ENCODE measurements at regions not wholly inside any gene's neighbourhood (a gene's known extent, or its start where the extent isn't known, plus 50 kb on each side); places are given as distances from the start of the nearest gene placed in this dataset.

DNA sequence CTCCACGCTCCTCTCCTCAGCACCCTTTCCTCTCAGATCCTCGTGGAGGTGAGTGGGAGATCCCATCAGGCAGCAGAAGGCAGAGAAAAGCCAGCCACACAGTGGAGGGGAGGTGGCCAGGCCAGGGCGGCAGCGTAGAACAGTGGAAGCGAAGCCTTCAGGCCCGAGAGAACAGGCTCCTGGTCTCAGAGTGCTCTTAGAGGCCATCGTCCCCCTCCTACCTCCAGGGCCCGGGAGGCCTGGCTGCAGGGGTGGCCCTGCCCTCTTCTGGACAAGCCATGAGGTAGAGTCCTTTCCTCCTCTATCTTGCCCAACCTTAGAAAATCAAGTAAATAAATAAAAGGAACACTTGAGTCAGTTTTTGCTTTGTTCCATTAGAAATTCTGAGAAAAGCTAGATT, 202.0 kb downstream of the KATNAL1 start:
- DNase-seq: no peak

DNA sequence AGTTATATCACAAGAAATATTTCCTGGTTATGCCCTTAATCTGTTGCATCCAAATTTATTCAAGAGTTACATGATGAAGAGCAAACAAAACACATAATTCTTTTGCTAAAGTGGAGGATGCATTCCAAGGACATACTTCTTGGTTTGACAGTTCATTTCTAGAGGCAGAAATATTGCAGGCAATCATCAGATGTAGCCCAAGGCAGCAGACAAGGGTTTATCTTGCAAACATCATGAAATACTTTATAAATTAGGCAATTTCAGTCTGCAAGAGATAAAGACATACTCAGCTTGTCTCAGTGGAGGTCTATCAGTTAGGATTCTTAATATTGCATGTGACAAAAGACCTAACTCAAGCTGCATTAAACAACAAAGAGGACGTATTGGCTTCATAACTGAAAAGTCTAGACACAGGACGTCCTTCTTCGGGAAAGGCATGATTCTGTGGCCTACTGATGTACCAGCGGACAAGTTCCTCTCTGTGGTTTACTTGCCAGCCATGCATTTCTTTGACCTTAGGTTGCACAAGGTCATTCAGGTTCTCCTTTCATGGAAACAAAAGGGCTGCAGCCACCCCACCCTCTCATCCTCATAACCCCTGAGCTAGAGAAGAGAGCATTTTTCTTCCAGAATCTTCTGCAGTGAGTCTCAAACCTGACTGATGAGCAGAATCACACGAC, 204.1 kb downstream of the KATNAL1 start:
- DNase-seq: no peak

DNA sequence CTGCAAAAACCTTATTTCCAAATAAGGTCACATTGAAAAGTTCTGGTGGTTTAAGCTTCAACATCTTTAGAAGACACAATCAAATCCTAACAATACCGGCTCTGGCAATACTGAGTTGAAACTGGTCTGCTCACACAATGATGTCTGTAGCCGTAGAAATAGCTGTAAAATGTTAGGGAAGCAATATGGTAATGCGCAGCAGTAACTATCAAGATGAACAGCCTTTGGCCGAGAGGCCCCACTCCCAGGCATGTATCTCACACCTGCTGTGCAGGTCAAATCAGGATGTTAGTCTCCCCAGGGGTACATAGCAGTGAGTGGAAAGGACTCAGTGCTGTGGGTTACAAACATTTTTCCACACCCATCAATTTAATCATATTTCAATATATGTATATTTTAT, 207.1 kb downstream of the KATNAL1 start:
- DNase-seq: no peak

DNA sequence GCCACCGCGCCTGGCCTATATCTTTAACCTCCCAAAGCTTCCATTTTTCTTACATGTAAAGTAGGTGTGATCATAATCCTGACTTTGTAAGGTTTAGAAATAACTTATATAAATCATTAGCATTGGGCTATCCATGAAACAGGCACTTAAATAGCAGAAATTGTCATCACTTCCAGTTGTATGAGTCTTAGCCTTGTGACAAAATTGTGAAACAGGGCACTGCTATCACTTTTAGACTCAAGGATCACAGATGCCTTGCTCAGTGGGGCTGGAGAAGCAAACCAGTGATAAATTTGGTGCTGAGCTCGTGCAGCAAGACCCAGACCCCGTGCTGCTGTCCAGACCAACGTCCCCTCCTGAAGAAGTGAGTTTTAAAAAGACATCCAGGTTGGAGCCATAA, 209.7 kb downstream of the KATNAL1 start:
- DNase-seq: no peak

DNA sequence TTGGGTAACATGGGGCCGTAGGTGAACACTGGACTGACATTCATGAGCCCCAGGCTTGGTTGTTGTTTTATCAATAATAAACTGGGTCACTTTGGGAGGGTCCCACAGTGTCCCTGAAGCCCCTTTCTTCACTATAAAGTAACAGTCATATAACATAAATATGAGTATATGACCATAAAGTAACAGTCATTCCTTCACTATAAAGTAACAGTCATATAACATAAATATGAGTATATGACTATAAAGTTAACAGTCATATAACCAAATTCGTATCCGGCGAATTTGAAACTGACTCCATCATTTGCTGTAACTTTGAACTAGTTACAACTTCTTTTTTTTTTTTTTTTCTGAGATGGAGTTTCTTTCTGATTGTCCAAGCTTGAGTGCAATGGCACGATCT, 210.3 kb downstream of the KATNAL1 start:
- no peak for DNase-seq

DNA sequence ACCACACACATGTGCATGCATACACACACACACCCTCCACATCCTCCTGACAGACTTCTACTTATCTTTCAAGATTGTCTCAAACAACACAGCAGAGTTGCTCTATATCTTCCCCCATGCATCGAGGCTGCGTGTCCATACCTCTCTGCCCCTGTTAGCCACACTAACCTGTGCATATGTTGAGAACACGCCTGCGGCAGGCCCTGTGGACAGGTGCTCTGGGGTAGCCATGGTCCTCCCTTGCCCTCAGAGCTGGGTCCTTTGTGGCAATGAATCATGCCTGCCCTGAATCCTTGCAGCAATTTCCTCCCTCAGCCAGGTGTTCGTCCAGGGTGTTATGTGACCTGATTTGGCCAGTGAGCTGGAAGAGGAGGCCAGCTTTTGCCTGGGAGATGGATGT, 213.3 kb downstream of the KATNAL1 start:
- DNase-seq: no peak

DNA sequence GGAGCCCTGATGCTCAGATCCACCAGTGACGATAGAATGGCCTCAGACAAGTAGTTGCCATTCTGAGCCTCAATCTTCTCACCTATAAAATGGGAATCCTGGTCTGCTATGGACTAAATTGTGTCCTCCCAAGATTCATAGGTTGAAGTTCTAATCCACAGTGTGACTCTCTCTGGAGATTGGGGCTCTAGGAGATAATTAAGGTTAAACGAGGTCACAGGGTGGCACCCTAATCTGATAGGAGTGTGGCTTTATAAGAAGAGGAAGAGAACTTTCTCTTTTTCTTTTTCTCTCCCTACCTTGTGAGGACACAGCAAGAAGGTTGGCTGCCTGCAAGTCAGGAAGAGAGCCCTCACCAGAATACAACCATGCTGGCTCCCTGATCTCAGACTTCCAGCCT, 214.1 kb downstream of the KATNAL1 start:
- no peak for DNase-seq

DNA sequence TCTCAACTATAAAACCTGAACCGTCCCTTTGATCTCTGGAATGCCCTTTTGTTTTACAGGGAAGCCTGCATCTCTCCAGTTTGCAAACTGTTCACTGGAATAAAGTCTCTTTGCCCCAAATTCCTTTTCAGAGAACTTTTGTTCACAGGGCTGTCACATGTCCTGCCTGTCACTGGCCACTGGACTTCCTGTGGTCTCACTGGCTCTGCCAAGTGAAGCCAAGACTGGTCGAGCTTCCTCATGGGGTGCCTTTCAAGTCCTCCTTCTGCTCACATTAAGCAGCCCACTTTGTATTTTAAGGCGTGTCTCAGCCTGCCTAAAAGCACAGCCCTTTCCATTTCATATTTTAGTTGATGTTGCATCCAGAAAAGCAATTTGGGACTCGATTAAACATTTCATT, 215.7 kb downstream of the KATNAL1 start:
- no peak for DNase-seq

DNA sequence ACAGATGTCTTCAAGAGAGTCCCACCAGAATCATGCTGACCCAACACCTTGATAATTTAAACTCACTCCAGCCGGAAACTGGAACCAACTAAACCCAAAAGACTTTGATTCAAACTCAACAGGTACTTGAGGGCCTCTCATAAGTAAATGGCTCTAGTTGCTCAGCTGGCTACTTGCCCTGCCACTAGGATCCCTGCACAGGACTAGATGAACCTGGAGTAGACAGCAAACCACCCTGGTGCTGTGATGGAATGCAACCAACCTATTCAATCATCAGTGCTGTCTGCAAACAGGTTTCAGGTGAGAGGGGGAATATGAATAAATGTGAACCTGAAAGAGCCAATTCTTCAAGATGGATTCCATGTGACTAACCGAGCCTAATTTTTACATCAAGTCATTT, 216.3 kb downstream of the KATNAL1 start:
- DNase-seq: no peak

DNA sequence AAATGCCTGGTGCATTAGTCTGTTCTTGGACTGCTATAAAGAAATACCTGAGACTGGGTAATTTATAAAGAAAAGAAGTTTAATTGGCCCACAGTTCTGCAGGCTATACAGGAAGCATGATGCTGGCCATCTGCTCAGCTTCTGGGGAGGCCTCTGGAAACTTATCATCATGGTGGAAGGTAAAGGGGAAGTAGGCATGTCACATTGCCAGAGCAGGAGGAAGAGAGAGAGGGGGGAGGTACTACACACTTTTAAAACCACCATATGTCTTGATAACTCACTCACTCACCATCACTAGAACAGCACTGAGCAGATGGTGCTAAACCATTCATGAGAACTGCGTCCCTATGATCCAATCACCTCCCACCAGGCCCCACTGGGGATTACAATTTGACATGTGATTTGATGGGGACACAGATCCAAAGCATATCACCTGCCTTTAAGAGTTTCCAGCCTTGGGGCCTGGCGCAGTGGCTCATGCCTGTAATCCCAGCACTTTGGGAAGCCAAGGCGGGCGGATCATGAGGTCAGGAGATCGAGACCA, 219.0 kb downstream of the KATNAL1 start:
- no peak for DNase-seq

DNA sequence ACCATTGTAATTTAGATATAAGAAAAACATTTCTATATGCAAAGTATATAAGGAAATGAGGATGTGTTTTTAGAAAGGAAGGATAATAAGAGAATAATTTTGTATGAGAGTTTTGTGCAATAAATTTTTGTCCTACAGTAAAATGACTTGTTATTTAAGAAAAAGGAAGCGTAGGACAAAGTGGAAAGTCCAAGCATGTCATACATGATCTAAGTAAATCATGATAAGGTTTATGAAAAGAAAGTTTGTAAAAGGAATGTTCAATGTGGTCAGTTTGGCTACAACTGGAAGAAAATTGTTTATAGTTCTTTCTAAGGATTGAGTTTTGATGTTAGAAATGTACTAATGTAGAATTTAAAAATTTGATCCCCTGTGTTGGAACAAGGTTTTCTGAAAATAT, 222.3 kb downstream of the KATNAL1 start:
- no peak for DNase-seq

DNA sequence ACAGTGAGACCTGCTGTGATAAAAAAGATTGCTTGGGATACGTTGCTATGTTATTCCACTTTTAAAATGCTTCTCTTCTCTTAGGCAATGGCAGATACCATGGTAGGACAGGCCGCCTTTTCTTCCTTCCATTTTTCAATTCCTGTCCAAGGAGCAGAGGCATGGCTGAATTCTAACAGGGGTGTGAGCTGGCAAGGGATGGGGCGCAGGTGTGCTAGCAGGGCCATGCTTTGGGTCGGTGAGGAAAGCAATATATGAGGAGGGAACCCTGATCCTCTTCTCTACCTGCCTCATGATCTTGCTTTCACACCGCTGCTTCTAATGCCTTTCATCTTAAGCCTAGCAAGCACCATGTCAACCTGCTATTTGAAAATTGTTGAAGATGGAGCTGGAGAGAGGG, 225.0 kb downstream of the KATNAL1 start:
- no peak for DNase-seq

DNA sequence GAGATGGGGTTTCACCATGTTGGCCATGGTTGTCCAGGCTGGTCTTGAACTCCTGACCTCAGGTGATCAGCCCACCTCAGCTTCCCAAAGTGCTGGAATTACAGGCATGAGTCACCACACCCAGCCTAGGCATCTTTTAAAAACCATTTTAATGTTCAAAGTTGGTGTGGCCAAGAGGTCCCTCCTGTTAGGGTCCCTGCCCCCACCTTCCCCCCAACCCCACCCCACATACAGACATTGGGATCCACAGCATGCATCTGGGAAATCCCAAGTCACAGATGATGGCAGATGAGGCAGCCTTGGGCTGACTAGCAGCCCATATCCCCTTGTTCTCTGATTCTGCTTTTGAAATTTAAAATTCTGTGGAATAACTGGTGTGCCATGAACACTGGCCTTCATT, 226.0 kb downstream of the KATNAL1 start:
- no peak for DNase-seq

DNA sequence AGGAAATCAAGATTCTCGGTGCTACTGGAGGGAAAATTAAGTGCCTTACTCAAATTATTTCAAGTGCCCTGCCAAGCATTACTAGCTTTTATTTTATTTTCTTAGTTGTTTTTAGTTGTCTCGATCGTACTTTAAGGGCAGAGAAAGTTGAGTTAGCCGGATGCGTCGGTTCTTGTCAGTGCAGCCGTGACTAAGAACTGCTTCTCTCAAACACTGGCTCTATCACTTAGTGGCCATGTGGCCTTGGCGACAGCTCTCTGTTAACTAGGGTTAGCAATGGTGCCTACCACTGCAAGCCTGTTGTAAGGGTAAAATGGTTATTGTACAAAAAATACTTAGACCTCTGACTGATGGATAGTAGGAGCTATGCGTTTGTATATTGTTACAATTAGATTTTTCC, 227.8 kb downstream of the KATNAL1 start:
- DNase-seq: no peak

DNA sequence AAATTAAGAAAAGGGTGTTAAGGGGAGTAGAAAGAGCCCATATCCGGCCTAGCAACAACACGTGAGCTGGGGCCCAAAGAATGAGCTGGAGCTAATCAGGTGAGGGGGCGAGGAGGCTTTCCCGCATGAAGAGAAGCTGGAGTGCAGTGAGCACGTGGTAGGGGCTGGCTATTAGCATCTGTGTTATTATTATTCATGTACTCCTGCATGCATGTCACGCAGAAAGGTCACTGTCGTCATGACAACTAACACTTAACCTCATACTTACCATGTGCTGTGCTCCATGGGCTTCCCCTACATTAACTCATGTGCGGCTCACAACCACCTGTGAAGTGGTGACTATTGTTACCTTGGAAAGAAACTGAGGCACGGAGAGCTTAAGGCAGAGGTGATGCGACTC, 227.6 kb upstream of the UBL3 start:
- DNase-seq: no peak

DNA sequence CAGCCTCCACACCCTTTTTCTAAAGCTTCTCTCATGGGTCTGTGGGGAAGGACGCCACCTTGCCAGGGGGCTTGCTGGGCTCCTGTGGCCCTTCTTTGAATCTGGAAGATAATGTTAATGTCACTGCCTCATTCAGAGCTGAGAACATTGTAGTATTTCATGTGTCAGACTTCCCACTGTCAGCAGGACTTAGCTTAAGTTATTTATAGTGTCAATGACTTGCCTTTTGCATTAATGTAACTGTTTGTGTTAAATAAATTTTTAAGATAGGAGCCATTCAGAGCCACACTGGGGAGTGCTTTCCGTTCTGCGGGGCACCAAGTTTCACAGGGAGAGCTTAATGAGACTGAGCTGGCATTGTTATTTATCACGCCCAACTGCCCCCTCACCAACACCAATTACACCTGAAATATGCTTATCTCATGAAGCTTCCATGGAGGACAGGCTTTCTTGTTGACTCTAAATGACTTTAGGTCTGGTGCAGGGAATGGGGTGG, 226.9 kb upstream of the UBL3 start:
- DNase-seq: no peak

DNA sequence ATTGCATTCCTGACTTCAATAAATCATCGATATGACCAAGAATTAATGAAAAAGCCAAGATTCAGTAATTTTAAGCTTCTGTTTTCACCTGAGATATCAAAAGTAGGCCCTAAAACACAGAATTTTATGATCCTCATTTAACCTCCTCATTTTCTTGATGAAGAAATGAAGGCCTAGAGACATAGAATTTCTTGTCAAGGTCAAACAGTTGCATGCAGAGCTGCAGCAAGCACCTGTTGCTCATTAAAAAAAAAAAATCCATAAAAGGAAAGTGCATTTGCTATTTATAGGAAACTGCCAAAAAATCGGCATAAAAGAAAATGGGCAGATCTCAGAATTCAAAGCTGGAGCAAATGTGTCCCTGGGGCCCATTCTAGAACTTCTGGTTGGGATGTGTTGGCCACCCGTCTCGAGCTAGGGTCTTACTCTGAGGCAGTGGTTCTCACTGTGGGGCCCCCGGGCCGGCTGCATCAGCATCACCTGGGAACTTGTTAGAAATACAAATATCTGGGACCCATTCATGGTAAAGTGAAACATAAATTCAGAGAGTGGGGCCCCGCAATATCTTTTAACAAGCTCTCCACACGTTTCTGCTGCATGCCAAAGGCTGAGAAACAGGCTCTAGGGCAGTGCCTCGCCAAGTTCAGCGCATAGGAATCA, 224.7 kb upstream of the UBL3 start:
- DNase-seq: no peak

DNA sequence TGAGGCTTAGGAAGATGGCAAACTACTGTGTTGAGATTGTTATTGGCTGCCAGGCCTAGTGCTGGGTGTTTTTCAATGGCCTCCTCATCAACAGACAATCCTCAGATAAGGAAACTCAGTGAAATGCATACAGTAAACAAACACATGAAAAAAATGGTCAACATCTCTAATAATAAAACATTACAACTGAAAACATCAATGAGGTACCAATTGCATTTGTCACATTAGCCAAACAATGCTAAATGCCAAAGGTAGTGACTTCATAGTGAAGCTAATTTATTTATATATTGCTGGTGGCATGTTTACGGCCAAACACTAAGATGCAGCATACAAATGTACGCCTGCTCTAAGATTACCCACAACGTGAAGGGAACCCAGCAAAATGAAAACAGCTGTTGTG, 224.0 kb upstream of the UBL3 start:
- no peak for DNase-seq

DNA sequence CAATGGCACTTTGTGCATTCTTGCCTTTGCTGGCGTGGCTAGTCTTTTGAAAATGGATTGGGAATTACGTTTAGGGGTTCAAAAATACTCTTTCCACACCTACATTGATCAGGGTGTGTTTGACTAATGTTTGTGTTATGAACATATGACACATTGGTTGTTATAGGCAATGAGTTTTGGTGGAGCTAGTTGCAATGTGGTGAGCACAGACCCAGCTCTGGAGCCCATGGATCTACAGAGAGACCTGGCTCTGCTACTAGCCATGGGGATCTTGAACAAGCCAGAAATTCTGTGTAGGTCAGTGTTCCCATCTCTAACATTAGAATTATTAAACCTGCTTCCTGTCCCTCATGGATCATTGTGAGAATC, 222.4 kb upstream of the UBL3 start:
- no peak for DNase-seq

DNA sequence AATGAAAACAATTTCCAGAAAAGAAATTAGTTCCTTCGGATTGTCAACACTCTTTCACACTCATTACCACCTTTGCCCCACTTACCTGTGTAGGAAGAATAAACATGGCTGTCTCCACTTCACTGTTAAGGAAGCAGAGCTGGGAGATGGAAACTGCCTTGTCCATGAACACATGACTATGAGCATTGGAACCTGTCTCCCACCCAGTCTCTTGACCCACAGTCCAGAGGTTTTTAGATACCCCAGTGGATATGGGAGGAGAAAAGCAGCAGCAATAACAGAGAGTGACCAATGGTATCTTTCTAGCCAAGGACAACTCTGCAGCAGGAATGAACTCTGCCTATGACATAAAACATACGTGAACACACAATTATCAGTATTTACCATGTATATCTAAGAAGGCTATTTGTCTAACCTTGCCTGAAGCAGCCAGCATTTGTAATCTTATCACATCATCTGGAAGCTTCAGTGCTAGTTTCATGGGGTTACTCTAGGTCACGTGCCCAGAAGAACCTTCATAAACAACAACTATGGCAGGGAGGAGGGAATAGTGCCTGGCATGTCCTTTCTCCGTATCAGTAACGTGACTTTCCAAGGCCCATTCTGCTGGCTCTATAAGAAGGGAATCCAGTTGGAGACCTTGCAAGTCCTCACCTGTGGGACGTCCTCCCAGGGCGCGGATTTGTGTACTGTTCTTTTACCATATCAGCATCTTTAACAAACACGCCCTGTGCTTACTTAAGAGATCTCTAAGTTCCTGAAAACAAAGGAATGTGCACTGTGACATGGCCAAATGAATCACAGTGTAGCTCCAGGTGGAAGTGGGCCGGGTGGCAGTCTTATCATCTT, 221.8 kb upstream of the UBL3 start:
- DNase-seq: no peak

DNA sequence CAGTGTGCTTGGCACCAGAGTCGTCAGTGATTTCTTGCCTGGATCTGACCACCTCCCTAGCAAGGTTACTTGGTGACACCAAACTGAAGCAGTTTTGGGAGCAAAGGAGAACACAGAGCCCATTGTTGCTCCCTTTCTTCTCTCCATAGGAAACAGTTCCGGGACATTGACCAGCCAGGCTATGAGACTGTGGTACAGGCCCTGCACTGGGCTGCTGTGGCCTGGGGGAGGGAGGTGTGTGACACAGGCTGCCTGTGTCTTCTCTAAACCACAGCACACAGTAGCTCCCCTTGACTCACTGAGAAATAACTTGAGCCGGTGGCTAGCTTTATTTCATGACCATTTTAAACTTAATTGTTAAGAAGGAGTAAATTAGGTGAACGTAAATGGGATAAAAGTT, 214.8 kb upstream of the UBL3 start:
- DNase-seq: no peak

DNA sequence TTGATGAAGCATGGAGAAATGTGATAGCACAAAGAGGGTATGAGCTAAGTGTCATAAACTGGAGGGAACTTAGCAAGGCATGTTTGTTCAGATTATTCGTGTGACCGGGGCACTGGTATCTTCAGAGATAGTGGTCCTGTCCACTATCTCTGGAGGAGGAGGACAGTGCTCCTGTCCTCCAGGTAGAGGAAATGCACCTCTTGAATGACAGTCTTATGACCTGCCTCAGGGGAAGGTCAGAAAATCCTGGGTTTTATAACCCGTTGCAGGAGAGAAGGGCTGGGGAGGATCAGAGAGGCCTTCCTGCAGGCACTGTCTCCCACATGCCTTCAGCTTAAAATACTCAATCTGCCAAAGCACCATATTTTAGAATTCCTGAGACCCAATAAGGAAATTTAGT, 213.5 kb upstream of the UBL3 start:
- DNase-seq: no peak

DNA sequence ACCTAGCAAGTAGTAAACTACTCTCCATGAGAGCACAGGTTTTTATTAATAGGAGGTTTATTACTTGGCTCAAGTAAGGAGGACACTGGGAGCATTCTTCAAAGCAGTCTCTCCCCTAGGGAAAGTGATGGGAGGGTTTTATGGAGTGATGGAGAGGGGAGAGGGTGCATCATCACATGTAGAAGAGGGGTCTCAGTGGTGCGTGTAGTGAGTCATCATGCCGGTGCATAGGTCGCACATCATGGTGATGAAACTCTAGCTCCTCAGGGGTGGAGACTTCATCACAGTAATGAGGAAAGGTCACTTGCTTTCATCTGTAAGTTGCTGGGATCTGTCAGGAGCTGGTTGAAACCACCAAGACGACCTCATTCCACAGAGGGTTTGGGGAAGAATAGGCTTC, 210.8 kb upstream of the UBL3 start:
- DNase-seq: no peak

DNA sequence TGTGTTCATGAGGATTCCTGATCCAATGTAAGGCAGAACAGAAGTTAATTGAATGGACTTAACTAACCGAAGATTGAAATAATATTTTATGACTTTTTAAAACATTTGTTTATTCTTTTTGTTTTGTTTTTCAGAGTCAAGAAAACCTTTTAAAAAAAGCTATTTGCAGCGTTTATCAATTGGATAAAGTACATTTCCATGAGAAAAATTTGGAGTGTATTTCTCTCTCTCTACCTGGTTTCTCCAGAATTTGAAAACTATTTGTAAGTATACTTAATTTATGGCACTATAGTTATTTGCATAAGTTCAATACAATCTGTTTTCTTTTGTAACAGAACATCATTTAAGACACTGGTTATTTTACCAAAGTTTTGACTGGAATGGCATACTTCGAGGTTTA, 208.0 kb upstream of the UBL3 start:
- DNase-seq: no peak
